ENCODE measurements at regions not wholly inside any gene's neighbourhood (a gene's known extent, or its start where the extent isn't known, plus 50 kb on each side); places are given as distances from the start of the nearest gene placed in this dataset.

- no peak for TF ChIP-seq ETV6 (conservative IDR thresholded peaks at IDR 0.05 in 1 of 2, IDR thresholded peaks at IDR 0.05 in 1 of 2; ENCODE audit: borderline replicate concordance in 1 of 2, low read depth in 1 of 2)
Observed at GRCh38 chr12:126757326-126757725, 1509.6 kb upstream of the TMEM132C start (continued).

GRCh38 chr12:126760092-126760491 lies 1506.9 kb upstream of the TMEM132C start:
- 10% methylated on average over 3 of the region's 3 CpGs for WGBS (ENCODE audit: insufficient coverage, insufficient replicate concordance, low lambda C conversion rate, missing lambda C conversion rate)
- peaks cover 3% of the 10 kb centered on the region; the same call in 1 of the 3 replicates for H3K9me3 ChIP-seq (replicated peaks; ENCODE audit: control insufficient read depth, insufficient read depth, low read length)
- SMC1A ChIA-PET (ENCODE audit: uncharacterized antibody, unreplicated experiment): no interaction called here
- no peak overlapping the region for H3K4me3 ChIP-seq
- no peak overlapping the region for H2AFZ ChIP-seq (ENCODE audit: control insufficient read depth, low read depth, low read length)
- no TSS peak for BruUV-seq (replicated peaks)
- RAD21 ChIA-PET (ENCODE audit: unreplicated experiment): no interaction called here
- H3K27me3 ChIP-seq (replicated peaks in 1 of 2; ENCODE audit: control insufficient read depth in 2 of 2, insufficient read depth in 2 of 2, low read length in 1 of 2): no peaks in the 10 kb centered on the region
- no peak overlapping the region for H3K4me2 ChIP-seq (ENCODE audit: control insufficient read depth, insufficient read depth)
- in situ Hi-C loops (cut with MboI): no loop called here
- no peak for TF ChIP-seq CEBPZ (IDR thresholded peaks at IDR 0.05; ENCODE audit: low read depth, low read length)
- no peak for TF ChIP-seq TCF12 (IDR thresholded peaks at IDR 0.05; ENCODE audit: low read depth, low read length)
- TF ChIP-seq FOXM1 (IDR thresholded peaks at IDR 0.05; ENCODE audit: low read depth, low read length): no peak
- no peak for TF ChIP-seq YY1 (IDR thresholded peaks at IDR 0.05; ENCODE audit: low read depth, low read length)
- no peak for TF ChIP-seq ZBED1 (IDR thresholded peaks at IDR 0.05; ENCODE audit: borderline replicate concordance)
- TF ChIP-seq HSF1 (IDR thresholded peaks at IDR 0.05; ENCODE audit: low read depth, low read length): no peak
- H3K36me3 ChIP-seq (ENCODE audit: control insufficient read depth in 2 of 2, insufficient read depth in 2 of 2, low read length in 1 of 2): no peaks in the 10 kb centered on the region
- no peaks in the 10 kb centered on the region for H3K4me1 ChIP-seq (ENCODE audit: control insufficient read depth, insufficient read depth, low read length)
- ATAC-seq (no peak), DNase-seq (ENCODE audit: low read depth, low spot score) (no peak), FAIRE-seq (no peak)
- POLR2A ChIA-PET: no interaction called here
- H3K27ac ChIP-seq (ENCODE audit: control insufficient read depth, insufficient read depth): no peak overlapping the region
- H4K20me1 ChIP-seq (ENCODE audit: control insufficient read depth, insufficient read depth): no peaks in the 10 kb centered on the region
- no peak overlapping the region for H3K9ac ChIP-seq (ENCODE audit: control insufficient read depth, insufficient read depth, low read length)
- CTCF ChIA-PET: interaction anchor here (1.2 to 1.7 kb wide), 2 partner anchors 12 kb away, joined by 4 read pairs; no protein-coding TSS in a partner anchor
- intact Hi-C loops (cut with micrococcal nuclease; ENCODE audit: unreplicated experiment): no loop called here
- H3K79me2 ChIP-seq (ENCODE audit: control insufficient read depth, insufficient read depth, low read length): no peaks in the 10 kb centered on the region
